Glutamatergic neuron (in vitro differentiated cells): ENCODE measurements at regions not wholly inside any gene's neighbourhood (a gene's known extent, or its start where the extent isn't known, plus 50 kb on each side); places are given as distances from the start of the nearest gene placed in this dataset.
"Not testable (repeated sequence)": the region's sequence is repeated elsewhere in the genome, so short reads cannot be mapped to it uniquely, and the experiment has no call there.

Experiments
- DNase-seq: peaks from one replicate; pipeline ENCODE4 v3.0.0; 2022
- H3K27ac Mint-ChIP-seq: one replicate; pipeline ENCODE4 v1.8.0; 2020; ENCODE audit warnings: mild to moderate bottlenecking, mixed read lengths, inconsistent platforms; ENCODE audit not compliant: unreplicated experiment
- H3K27me3 Mint-ChIP-seq: one replicate; pipeline ENCODE4 v1.8.0; 2020; ENCODE audit warnings: mild to moderate bottlenecking, moderate library complexity, mixed read lengths, inconsistent platforms; ENCODE audit not compliant: unreplicated experiment
- H3K36me3 Mint-ChIP-seq: one replicate; pipeline ENCODE4 v1.8.0; 2020; ENCODE audit warnings: mild to moderate bottlenecking, mixed read lengths, inconsistent platforms; ENCODE audit not compliant: unreplicated experiment
- H3K4me1 Mint-ChIP-seq: one replicate; pipeline ENCODE4 v1.8.0; 2020; ENCODE audit warnings: mild to moderate bottlenecking, low read depth, mixed read lengths, inconsistent platforms; ENCODE audit not compliant: unreplicated experiment
- H3K4me3 Mint-ChIP-seq: one replicate; pipeline ENCODE4 v1.8.0; 2020; ENCODE audit warnings: mild to moderate bottlenecking, mixed read lengths, inconsistent platforms; ENCODE audit not compliant: unreplicated experiment
- H3K9me3 Mint-ChIP-seq: one replicate; pipeline ENCODE4 v1.8.0; 2020; ENCODE audit warnings: mild to moderate bottlenecking, moderate library complexity, mixed read lengths, inconsistent platforms; ENCODE audit not compliant: unreplicated experiment
- CTCF ChIP-seq: fragments of 200-600 bp; sonication (generic); IDR thresholded peaks from one replicate; pipeline ENCODE4 v1.5.0; 2021; ENCODE audit not compliant: partially characterized antibody, unreplicated experiment

GRCh38 chr4:86452422-86452891 lies 92.6 kb upstream of the MAPK10 start:
- Mint-ChIP-seq H3K4me3 (peak overlapping the region; percentile 45), H3K4me1 (peaks cover 24% of the 10 kb centered on the region), H3K27ac (peak overlapping the region; percentile 89), H3K27me3 (no peaks in the 10 kb centered on the region), H3K9me3 (peaks cover 8% of the 10 kb centered on the region), H3K36me3 (no peaks in the 10 kb centered on the region)
- no peak for DNase-seq
- TF ChIP-seq CTCF = no peak

GRCh38 chr4:86452924-86453531 lies 93.2 kb upstream of the MAPK10 start:
- peaks cover 24% of the 10 kb centered on the region for H3K4me1 Mint-ChIP-seq
- no peaks in the 10 kb centered on the region for H3K36me3 Mint-ChIP-seq
- no peak for DNase-seq
- peak overlapping the region; percentile 89 for H3K27ac Mint-ChIP-seq
- TF ChIP-seq CTCF = no peak
- peak overlapping the region; percentile 45 for H3K4me3 Mint-ChIP-seq
- no peaks in the 10 kb centered on the region for H3K27me3 Mint-ChIP-seq
- H3K9me3 Mint-ChIP-seq = peaks cover 8% of the 10 kb centered on the region

- not testable (repeated sequence) for H3K27me3 Mint-ChIP-seq, H3K36me3 Mint-ChIP-seq, H3K9me3 Mint-ChIP-seq
- peak overlapping the region; percentile 43 for H3K4me3 Mint-ChIP-seq
- DNase-seq = peak; percentile 58
- peak overlapping the region; percentile 71 for H3K27ac Mint-ChIP-seq
- H3K4me1 Mint-ChIP-seq = peaks cover 24% of the 10 kb centered on the region
These were observed 93.8 kb upstream of the MAPK10 start for GRCh38 chr4:86453611-86454072.

- Mint-ChIP-seq H3K36me3 (peaks cover 4% of the 10 kb centered on the region), H3K9me3 (peaks cover 6% of the 10 kb centered on the region), H3K27me3 (no peaks in the 10 kb centered on the region), H3K27ac (no peak overlapping the region), H3K4me3 (no peak overlapping the region), H3K4me1 (no peaks in the 10 kb centered on the region)
- no peak for TF ChIP-seq CTCF
- no peak for DNase-seq
These were observed 102.0 kb upstream of the MAPK10 start for GRCh38 chr4:86461849-86462248.

- H3K36me3 Mint-ChIP-seq = no peaks in the 10 kb centered on the region
- H3K4me1 Mint-ChIP-seq = peaks cover 1% of the 10 kb centered on the region
These were observed 112.6 kb upstream of the MAPK10 start for GRCh38 chr4:86472377-86473019.

GRCh38 chr4:86478151-86478550 lies 116.0 kb upstream of the PTPN13 start:
- not testable (repeated sequence) for H3K4me3 Mint-ChIP-seq, H3K27me3 Mint-ChIP-seq, H3K4me1 Mint-ChIP-seq, H3K36me3 Mint-ChIP-seq, DNase-seq, H3K9me3 Mint-ChIP-seq, H3K27ac Mint-ChIP-seq

More at GRCh38 chr4:86472377-86473019, 112.6 kb upstream of the MAPK10 start:
- TF ChIP-seq CTCF = no peak
- DNase-seq = no peak
- H3K27me3 Mint-ChIP-seq = no peaks in the 10 kb centered on the region
- H3K9me3 Mint-ChIP-seq = peaks cover 2% of the 10 kb centered on the region
- H3K27ac Mint-ChIP-seq = no peak overlapping the region
- no peak overlapping the region for H3K4me3 Mint-ChIP-seq
